Fibroblast of pulmonary artery (primary cell): ENCODE measurements at regions not wholly inside any gene's neighbourhood (a gene's known extent, or its start where the extent isn't known, plus 50 kb on each side); places are given as distances from the start of the nearest gene placed in this dataset.

Experiments used
- DNase-seq: peaks from one replicate; pipeline ENCODE4 v3.0.0-alpha.2; 2010; ENCODE audit warnings: low read depth
- H3K4me3 ChIP-seq: replicated peaks from 2 replicates; pipeline ENCODE4 v1.5.1; 2011; ENCODE audit warnings: low read depth, mild to moderate bottlenecking, control low read depth, low read length, moderate library complexity
- TF ChIP-seq, protein P1 (sequence below): IDR thresholded peaks from 2 replicates; pipeline ENCODE4 v1.5.1; 2011; ENCODE audit warnings: mild to moderate bottlenecking, control low read depth, low read length, inconsistent platforms; ENCODE audit errors: missing control alignments

DNA sequence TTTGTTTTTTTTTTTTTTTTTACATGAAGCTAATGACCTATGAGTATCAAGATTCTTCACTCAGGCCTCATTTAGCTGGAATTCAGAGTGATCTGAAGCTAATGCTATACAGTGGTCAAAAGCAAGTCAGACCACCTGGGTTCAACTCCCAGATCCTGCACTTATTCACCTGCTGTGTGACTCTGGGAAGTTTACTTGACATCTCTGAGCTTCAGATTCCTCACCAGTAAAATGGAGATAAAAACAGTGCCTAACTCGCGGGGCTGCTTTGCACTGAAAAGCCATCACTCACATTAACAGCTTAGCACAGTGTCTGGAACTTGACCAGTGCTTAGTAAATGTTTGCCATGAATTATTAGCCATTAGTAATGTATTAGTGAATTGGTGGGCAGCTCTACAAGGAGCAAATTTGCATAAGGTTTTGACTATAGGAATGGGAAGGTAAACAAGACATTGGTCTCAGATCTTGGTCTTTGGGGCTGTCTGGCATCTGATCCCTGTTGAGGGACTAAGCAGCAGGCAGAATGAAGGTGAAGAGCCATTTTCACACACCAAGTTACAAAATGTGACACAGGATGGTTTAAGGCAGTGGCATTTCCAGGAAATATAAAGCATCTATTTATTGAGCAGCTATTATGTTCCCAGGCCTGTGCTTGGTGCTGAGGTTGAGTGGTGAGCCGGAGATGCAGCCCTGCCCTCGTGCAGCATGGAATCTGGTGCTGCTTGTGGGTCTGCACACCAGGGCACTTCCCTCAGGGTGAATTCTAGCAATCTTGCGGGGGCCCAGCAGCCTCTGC lies 291.3 kb downstream of the RRAGC start:
- H3K4me3 ChIP-seq, result no peak overlapping the region
- TF ChIP-seq, protein P1, sequence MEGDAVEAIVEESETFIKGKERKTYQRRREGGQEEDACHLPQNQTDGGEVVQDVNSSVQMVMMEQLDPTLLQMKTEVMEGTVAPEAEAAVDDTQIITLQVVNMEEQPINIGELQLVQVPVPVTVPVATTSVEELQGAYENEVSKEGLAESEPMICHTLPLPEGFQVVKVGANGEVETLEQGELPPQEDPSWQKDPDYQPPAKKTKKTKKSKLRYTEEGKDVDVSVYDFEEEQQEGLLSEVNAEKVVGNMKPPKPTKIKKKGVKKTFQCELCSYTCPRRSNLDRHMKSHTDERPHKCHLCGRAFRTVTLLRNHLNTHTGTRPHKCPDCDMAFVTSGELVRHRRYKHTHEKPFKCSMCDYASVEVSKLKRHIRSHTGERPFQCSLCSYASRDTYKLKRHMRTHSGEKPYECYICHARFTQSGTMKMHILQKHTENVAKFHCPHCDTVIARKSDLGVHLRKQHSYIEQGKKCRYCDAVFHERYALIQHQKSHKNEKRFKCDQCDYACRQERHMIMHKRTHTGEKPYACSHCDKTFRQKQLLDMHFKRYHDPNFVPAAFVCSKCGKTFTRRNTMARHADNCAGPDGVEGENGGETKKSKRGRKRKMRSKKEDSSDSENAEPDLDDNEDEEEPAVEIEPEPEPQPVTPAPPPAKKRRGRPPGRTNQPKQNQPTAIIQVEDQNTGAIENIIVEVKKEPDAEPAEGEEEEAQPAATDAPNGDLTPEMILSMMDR, result no peak
- DNase-seq, result no peak

DNA sequence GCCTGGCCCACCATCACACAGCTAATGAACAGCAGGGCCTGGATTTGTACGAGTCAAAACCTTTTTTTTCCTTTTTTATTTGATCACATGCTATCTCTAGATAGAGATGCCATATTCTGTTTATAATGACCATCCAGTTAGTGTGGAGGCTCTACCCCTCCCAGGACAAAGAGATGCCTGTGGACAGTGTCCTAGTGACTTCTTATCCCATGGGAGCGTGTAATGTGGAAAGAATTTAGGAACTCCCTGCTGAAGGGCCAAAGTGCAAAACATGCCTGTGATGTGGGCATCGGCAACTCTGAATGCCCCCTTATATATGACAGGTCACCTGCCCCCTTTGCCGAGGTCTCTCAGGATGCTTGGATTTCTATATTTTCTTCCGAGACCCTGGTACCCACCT lies 292.2 kb downstream of the RRAGC start:
- H3K4me3 ChIP-seq, result no peak overlapping the region
- TF ChIP-seq, protein P1, result no peak
- no peak for DNase-seq

DNA sequence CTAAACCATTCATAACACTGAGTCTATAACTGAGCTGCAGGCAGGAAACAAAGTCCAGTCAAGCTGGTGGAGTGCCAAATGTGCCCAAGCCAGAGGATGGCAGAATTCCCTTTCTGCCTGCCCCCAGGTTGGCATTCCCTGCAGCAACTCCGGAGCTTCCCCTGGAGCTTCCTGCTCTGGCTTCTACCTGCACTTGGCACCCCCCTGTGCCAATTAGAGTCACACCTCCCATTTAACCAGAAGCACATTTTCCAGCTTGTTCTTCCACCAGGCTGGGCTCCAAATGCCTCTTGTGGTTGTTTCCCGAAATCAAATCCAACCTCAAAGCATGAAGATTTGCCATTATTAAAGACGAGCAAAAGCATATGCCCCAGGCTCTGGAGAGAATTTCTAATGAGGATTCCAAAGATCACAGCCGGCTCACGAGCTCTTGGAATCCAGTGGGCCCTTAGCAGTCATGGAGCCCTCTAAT lies 294.5 kb downstream of the RRAGC start:
- DNase-seq, result no peak
- TF ChIP-seq, protein P1, result no peak
- no peak overlapping the region for H3K4me3 ChIP-seq

DNA sequence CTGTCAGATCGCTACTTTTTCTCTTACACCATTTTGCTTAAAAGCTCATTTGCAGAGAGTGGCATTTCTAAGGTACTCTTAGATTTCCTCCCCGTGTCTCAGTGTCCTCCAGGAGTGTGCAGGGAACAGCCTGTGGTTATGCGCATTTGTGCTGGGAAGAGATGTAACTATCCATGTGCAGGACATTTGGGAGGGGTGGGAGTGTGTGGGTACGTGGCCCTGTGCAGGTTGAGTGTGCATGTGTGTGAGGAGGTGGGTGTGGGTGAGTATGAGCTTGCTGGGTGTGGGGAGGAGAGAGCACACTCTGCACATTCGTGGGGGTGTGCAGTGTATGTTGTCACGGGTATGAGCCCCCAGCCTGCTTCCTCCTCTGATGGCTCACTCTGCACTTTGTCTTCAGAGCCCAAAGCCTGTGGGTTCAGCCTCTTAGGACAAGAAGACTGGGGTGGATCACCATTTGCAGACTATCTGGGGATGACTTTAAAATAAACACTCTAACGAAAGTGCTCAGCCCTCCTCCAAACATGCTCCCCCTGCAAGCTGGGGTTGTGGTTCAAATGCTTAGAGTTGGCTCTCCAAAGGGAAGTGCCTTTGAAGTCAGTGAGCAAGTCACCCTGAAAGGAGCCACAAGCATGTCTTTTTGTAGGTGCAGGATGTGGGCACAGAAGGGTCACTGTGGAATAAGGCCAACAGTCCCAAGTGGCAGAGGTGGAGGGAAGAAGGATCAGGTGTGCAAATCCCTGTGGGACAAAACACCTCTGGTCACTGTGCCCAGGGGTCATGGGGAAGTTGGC lies 295.4 kb downstream of the RRAGC start:
- DNase-seq, result no peak
- TF ChIP-seq, protein P1, result no peak
- H3K4me3 ChIP-seq, result no peak overlapping the region

DNA sequence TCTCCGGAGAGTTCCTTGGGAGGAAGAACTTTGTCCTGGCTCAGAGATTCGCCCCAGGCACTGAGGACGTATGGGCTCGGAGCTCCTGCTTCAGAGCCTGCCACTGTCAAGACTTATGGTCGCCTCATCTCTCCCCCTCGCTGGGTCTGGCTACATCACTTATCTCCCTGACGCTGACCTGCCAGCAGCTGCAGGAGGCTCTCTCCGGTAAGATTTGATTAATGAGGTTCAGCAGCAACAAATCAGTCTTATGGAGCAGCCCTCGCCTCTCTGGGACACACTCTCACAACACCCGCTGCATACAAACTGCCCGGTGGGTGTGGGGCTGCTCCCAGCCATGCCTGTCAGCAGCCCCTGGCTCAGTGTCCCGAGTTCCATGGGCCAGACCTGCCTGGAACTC lies 297.8 kb downstream of the RRAGC start:
- no peak for DNase-seq
- no peak overlapping the region for H3K4me3 ChIP-seq
- TF ChIP-seq, protein P1, result no peak

DNA sequence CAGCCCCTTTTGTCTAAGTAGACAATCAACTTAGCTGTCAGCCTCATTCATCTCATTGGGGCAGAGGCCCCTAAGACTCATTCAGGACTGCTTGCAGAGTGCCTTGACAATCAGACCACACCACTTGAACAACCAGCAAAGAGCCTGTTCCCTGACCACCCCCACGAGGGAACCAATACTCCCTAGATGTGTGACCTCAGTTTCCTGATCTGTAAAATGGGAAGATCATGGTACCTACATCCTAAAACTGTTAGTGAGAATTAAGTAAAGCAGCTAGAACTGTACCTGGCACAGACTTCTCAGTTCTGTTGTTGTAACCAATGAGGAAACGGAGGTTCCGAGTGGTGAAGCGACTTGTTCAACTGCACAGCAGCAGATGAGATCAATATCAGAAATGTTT lies 298.5 kb downstream of the RRAGC start:
- DNase-seq, result no peak
- H3K4me3 ChIP-seq, result no peak overlapping the region
- TF ChIP-seq, protein P1, result no peak
